HG03354 (cell line): ENCODE measurements at regions not wholly inside any gene's neighbourhood (a gene's known extent, or its start where the extent isn't known, plus 50 kb on each side); places are given as distances from the start of the nearest gene placed in this dataset.

Experiments used
- ATAC-seq: cut with Tn5 transposase; IDR thresholded peaks from one replicate; pipeline ENCODE4 v1.9.1; 2021; ENCODE audit warnings: mild to moderate bottlenecking; ENCODE audit not compliant: unreplicated experiment, poor library complexity, severe bottlenecking

DNA sequence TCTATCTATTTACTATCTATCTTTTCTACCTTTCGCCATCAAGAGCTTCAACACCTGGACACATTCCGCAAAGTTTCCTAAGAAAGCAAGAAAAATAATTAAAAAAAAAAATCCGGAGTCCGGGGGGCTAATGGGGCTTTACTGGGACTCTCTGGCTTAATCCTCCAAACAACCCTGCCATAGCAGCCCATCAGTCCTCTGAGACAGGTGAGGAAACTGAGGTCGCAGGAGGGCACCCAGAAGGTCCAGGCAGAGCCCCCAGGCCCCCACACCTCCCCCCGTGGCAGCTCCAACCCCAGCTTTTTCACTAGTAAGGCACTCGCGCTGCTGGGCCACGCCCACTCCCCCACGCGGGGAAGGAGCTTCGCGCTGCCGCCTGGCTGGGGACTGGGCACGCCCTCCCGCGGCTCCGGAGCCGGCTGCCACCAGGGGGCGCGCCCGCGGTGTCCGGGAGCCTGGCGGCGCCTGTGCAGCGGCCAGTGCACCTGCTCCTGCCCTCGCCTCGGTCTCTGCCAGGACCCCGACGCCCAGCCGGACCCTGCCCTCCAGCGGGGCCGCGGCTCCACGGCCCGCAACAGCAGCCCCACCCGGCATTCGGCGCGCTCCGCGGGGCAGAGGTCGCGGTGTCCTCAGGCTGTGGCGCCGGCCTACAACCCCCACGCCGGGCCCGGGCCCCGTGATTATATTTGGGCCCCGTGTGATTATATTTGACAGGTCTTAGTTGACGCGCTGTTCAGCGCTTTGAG lies 54.1 kb upstream of the SAMD11 start:
- ATAC-seq: no peak
